Esophagus (tissue), 2 donors: ENCODE measurements at regions not wholly inside any gene's neighbourhood (a gene's known extent, or its start where the extent isn't known, plus 50 kb on each side); places are given as distances from the start of the nearest gene placed in this dataset.
"Not testable (repeated sequence)": the region's sequence is repeated elsewhere in the genome, so short reads cannot be mapped to it uniquely, and the experiment has no call there.

Source experiments
- H3K27ac ChIP-seq, 2 donors: one replicate each; pipeline ENCODE4 v1.5.1; 2013; ENCODE audit warnings: low read depth in 2 of 2, mild to moderate bottlenecking in 2 of 2, inconsistent platforms in 1 of 2, low read length in 1 of 2, moderate library complexity in 1 of 2
- H3K27me3 ChIP-seq, 2 donors: one replicate each; pipeline ENCODE4 v1.6.1; 2013; ENCODE audit warnings: low read length in 2 of 2, control low read depth in 1 of 2, mild to moderate bottlenecking in 1 of 2; ENCODE audit not compliant: insufficient read depth in 2 of 2, control insufficient read depth in 1 of 2
- H3K36me3 ChIP-seq, 2 donors: one replicate each; pipeline ENCODE4 v1.6.1; 2013; ENCODE audit warnings: low read length in 1 of 2; ENCODE audit not compliant: control insufficient read depth in 2 of 2, insufficient read depth in 2 of 2
- H3K4me1 ChIP-seq, 2 donors: one replicate each; pipeline ENCODE4 v1.6.1; 2013; ENCODE audit warnings: low read length in 1 of 2; ENCODE audit not compliant: control insufficient read depth in 2 of 2, insufficient read depth in 2 of 2
- H3K4me3 ChIP-seq, 2 donors: one replicate each; pipeline ENCODE4 v1.5.1; 2013; ENCODE audit warnings: low read length in 2 of 2, mild to moderate bottlenecking in 2 of 2, low read depth in 1 of 2, moderate library complexity in 1 of 2
- H3K9me3 ChIP-seq, 2 donors: one replicate each; pipeline ENCODE4 v1.6.1; 2013; ENCODE audit warnings: mild to moderate bottlenecking in 2 of 2, low read depth in 1 of 2, low read length in 1 of 2, moderate library complexity in 1 of 2; ENCODE audit not compliant: control insufficient read depth in 2 of 2, insufficient read depth in 1 of 2
- WGBS, 2 donors: extraction: QIAGEN DNeasy Blood & Tissue Kit; methylation state at CpG; one replicate each; pipeline ENCODE4 v1.1.7; 2013; 5-methylcytosine and 5-hydroxymethylcytosine counted together
- donor health status: healthy with polysubstance abuse.
- donor health status: Bipolar disorder and iron deficiency.

DNA sequence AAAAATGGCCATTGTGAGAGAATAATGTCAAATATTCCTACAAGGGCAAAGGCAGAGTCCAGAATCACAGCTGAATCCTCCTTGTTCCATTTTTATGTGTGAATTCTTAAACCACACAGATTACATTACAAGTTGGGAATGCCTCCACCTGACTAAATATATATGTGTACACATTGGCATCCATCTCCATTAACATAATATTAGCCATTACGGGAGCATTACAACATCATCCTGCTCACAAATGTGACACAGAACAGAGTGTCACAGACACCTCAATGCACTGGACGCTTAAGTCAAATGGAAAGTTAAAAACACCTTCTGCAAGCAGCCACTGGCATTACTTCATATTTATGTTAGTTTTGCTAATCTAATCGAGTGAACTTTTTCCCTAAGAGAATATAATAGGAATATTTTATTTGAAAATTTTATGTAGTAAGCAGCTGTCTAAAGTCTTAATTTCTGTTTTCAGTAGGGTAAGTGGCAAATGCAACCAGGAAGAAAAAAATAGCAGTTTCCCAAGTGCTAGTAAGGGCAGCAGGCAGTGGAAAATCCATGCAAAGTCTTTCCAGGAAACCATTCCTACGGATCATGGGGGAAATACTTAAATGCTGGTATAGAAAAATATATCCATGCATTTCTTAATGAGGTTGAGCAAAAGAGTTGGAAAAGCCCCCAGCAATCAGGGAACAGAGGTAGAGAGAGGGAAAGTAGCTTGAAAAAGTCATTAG lies 255.6 kb downstream of the OSR1 start:
- no peaks in the 10 kb centered on the region for H3K36me3 ChIP-seq
- H3K4me3 ChIP-seq = no peak overlapping the region
- no peak overlapping the region for H3K27ac ChIP-seq
- H3K27me3 ChIP-seq = no peaks in the 10 kb centered on the region
- peaks cover 0 to 3% of the 10 kb centered on the region in 2 donors for H3K4me1 ChIP-seq
- WGBS, 2 donors = 80 to 85% methylated on average over 4 of the region's 4 CpGs
- H3K9me3 ChIP-seq = no peaks in the 10 kb centered on the region

DNA sequence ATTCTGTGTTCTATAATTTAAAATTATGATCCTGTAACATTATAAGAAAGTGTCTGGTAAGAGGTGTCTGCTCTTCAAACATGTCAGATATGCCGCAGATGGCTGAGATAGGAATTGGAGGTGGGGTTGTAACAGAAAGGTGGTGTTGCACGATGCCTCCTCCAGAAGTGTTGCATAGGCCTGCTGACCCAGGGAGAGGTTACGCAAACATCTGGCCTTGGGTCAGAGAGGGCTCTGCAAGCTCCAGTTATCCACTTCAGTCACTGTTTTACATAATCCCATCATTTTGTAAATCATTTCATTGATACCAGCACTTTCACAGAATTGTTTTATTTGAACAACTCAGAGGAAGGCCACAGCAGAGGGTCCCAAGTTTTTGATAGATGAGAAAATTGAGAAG lies 256.5 kb downstream of the OSR1 start:
- no peaks in the 10 kb centered on the region for H3K9me3 ChIP-seq
- no peak overlapping the region for H3K27ac ChIP-seq
- 65 to 81% methylated on average over 3 of the region's 3 CpGs for WGBS, 2 donors
- no peaks in the 10 kb centered on the region for H3K36me3 ChIP-seq
- peaks cover 0 to 3% of the 10 kb centered on the region in 2 donors for H3K4me1 ChIP-seq
- no peak overlapping the region for H3K4me3 ChIP-seq
- H3K27me3 ChIP-seq = no peaks in the 10 kb centered on the region

DNA sequence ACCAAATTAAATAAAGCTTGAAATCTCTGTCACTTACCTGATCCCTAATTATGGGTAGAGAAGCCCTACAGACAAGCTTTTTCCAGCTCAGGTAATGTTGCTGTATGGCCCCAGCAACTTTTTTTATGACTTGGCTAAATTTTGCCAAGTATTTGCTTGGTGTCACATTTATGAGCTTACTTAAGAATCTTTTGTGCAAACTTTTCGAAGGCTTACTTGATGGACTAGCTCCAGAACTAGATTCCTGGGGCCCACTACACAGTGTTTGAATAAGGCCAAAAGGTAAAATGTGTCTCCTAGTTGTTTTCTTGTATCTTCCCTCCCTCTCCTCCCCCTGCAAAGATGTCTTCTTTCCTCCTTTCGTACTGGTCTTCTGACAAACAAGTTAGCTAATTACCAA lies 257.9 kb downstream of the OSR1 start:
- no peaks in the 10 kb centered on the region for H3K27me3 ChIP-seq
- 79 to 82% methylated on average over 2 of the region's 2 CpGs for WGBS, 2 donors
- no peaks in the 10 kb centered on the region for H3K36me3 ChIP-seq
- H3K4me3 ChIP-seq = no peak overlapping the region
- no peak overlapping the region for H3K27ac ChIP-seq
- H3K4me1 ChIP-seq = peaks cover 0 to 3% of the 10 kb centered on the region in 2 donors
- no peaks in the 10 kb centered on the region for H3K9me3 ChIP-seq

DNA sequence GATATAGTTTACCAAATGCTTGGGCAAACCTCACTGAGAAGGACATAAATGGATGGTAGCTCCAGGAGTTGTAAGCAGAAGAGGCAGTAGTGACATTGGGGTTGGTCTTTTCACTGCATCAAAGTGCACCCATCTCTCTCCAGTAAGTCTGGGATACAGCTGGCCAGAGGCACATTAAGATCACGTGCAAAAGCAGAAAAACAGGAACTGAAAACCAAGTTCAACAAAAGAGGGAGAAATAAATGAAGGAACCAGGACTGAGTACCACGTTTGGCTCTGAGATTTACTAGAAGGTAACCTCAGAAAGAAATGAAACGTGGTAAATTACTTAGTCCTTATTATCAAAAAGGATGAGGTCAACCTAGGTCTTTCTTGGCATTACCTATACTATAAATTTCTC lies 259.2 kb downstream of the OSR1 start:
- Histone ChIP-seq H3K27me3 (no peaks in the 10 kb centered on the region), H3K9me3 (no peaks in the 10 kb centered on the region), H3K4me3 (no peak overlapping the region), H3K27ac (no peak overlapping the region), H3K4me1 (no peaks in the 10 kb centered on the region), H3K36me3 (no peaks in the 10 kb centered on the region)
- 43 to 55% methylated on average over 3 of the region's 3 CpGs for WGBS, 2 donors

DNA sequence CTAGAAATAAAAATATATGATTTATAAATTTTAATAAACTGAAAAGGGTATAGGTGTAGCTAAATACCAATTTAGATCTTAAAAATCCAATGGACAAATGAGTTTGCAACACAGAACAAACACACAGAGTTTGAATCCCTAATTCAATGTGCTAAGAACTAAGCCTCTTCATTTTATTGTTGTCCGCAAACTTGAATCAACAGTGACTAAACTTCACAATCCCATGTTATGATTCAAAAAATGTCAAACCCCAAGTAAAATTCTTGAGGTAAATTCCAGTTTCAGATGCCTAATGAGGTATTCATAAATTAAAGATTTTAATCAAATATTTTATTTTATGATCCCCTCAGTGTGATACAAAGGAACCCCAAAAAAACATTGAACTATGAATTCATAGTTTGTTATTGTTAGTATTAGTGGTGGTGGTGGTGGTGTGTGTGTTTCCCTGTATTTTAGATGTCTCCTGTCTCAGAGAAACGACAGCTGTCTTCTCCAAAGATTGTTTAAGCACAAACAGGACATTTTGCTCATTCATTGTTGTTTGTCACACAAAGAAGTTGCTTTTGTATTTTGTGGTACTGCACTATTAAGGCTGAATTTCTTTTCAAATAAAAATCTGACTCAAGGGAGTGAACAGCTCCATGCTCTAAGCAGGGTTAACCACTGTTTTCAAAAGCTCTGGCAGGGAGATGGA lies 259.8 kb downstream of the OSR1 start:
- no peaks in the 10 kb centered on the region for H3K27me3 ChIP-seq
- 77 to 83% methylated on average over 2 of the region's 2 CpGs for WGBS, 2 donors
- no peak overlapping the region for H3K27ac ChIP-seq
- no peaks in the 10 kb centered on the region for H3K36me3 ChIP-seq
- no peaks in the 10 kb centered on the region for H3K4me1 ChIP-seq
- H3K9me3 ChIP-seq = no peaks in the 10 kb centered on the region
- H3K4me3 ChIP-seq = no peak overlapping the region

DNA sequence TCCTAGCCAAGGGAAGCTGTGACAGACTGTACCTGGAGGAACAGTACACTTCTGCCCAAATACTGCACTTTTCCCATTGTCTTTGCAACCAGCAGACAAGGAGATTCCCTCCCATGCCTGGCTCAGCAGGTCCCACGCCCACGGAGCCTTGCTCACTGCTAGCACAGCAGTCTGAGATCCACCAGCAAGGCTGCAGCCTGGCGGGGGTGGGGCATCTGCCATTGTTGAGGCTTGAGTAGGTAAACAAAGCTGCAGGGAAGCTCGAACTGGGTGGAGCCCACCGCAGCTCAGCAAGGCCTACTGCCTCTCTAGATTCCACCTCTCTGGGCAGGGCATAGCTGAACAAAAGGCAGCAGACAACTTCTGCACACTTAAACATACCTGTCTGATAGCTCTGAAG lies 268.9 kb downstream of the OSR1 start:
- not testable (repeated sequence) for H3K4me1 ChIP-seq, H3K9me3 ChIP-seq, H3K36me3 ChIP-seq, H3K27me3 ChIP-seq, H3K27ac ChIP-seq, H3K4me3 ChIP-seq
- 37 to 52% methylated on average over 5 of the region's 5 CpGs for WGBS, 2 donors

DNA sequence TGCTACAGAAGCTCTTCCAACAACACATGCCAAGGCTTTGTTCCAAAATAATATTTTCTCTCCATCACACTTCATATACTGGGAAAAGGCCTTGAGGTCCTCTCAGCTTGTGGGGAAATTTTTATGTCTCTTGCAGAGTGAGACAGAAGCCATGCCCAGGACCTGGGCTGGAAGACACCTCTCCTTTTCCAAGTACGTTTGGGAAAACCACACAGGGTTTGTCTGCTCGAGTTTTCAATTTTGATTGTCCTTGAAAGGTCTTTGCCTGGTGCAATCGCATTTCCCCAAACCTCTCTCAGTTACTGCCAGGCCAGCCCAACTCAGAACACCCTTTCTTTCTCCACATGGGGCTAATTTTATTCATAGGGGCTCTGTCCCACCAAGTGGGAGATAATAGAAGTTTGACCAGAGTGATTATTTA lies 272.2 kb downstream of the OSR1 start:
- no peak overlapping the region for H3K27ac ChIP-seq
- H3K4me1 ChIP-seq = no peaks in the 10 kb centered on the region
- H3K36me3 ChIP-seq = no peaks in the 10 kb centered on the region
- H3K27me3 ChIP-seq = no peaks in the 10 kb centered on the region
- WGBS, 2 donors = 56 to 59% methylated on average over 3 of the region's 3 CpGs
- H3K9me3 ChIP-seq = no peaks in the 10 kb centered on the region
- H3K4me3 ChIP-seq = no peak overlapping the region

DNA sequence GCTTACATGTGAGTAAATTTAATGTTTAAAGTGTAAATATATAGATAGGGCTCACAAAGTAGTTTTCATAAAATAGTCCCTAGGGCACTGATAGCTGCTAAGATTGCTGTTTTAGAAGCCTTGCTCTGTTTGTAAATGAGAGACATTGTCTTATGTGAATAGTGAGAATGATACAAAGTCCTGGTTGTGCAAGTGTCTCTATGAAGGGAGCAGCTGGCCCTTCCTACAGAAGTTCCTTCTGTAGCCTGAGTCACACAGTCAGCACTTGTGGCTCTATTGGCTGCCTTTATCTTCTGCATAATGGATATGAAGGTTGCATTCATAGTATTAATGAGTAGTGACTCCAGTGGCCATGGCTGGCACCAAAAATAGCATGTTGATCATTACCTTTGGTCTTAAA lies 279.7 kb downstream of the OSR1 start:
- Histone ChIP-seq H3K36me3 (no peaks in the 10 kb centered on the region), H3K27ac (no peak overlapping the region)

DNA sequence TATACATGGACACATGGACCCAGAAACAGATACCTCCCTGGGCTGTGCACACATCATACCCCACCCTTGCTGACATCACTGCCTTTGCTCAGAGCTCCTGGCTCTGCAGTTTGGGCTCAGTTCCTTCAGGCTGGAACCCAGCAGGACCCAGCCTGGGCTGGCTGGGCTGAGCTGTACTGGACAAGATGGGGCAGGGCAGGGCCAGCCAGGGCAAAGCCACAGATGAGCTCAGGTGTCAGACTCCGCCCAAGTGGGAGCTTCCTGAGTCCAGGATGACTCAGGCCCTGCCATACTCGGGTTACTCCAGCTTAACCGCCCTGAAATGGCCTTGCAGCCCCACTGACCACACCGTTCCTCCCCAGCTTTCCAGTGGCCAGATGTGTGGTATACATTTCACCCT lies 284.9 kb downstream of the OSR1 start:
- Histone ChIP-seq H3K9me3 (peaks cover 0 to 2% of the 10 kb centered on the region in 2 donors), H3K4me1 (peaks cover 0 to 3% of the 10 kb centered on the region in 2 donors), H3K27ac (no peak overlapping the region), H3K36me3 (no peaks in the 10 kb centered on the region), H3K27me3 (no peaks in the 10 kb centered on the region), H3K4me3 (no peak overlapping the region)
- WGBS, 2 donors = 57 to 64% methylated on average over 4 of the region's 4 CpGs

More for the DNA sequence above, 279.7 kb downstream of the OSR1 start:
- H3K4me1 ChIP-seq = no peaks in the 10 kb centered on the region
- no peak overlapping the region for H3K4me3 ChIP-seq
- H3K9me3 ChIP-seq = peaks cover 0 to 2% of the 10 kb centered on the region in 2 donors
- no peaks in the 10 kb centered on the region for H3K27me3 ChIP-seq

DNA sequence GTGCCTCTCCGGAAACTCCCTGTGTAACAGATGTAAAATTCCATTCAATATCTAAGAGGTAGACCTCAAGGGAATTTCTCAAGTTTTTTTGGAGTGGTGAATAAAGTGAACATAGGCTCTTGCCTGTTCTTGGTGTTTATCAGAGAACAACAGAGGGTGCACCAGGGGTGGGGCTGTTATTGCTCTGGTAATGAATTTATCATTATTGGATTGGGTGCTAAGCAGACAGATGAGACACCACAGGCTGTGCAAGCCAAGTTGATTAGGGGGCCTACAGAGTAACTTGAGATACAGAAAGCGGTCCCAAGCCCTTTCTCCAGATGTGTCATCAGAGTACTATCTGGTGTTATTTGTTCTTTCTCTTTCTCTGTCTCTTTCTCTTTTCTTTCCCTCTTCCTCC lies 286.3 kb downstream of the OSR1 start:
- H3K27me3 ChIP-seq = no peaks in the 10 kb centered on the region
- peaks cover 0 to 3% of the 10 kb centered on the region in 2 donors for H3K4me1 ChIP-seq
- 91 to 94% methylated on average over 2 of the region's 2 CpGs for WGBS, 2 donors

More for the DNA sequence above, 286.3 kb downstream of the OSR1 start:
- H3K9me3 ChIP-seq = peaks cover 0 to 2% of the 10 kb centered on the region in 2 donors
- H3K4me3 ChIP-seq = no peak overlapping the region
- no peak overlapping the region for H3K27ac ChIP-seq
- no peaks in the 10 kb centered on the region for H3K36me3 ChIP-seq
